Anterior cingulate cortex (tissue), 58 donors: ENCODE measurements at regions not wholly inside any gene's neighbourhood (a gene's known extent, or its start where the extent isn't known, plus 50 kb on each side); places are given as distances from the start of the nearest gene placed in this dataset.

Source experiments
- DNase-seq, 58 donors: peaks; one replicate each; lab custom pipeline; 2025; lab: John Stamatoyannopoulos, UW

- no peak for DNase-seq
Measured at GRCh38 chr2:176658708-176659107, 389.5 kb downstream of the MTX2 start.

GRCh38 chr2:176662753-176663152 is 393.5 kb downstream of the MTX2 start:
- DNase-seq = no peak

DNA sequence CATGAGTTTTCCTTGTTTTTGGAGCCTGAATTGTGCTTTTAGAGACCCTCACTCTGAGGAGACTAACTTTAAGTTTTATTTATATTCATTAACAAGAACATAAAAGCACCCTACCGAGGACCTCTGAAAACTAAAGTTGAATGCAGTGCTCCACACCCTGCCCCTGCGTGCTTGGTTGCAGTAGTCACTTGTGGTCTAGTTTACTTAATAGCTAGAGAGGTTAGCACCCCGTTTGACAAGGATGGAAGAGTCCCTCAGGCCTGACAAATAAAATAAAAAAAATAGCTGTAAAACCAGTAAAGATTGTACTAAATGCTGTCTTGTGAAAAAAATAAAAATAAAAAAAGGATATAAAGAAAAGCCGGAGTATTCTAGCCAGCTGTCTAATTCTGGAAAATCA is 395.2 kb downstream of the MTX2 start:
- DNase-seq = no peak

- no peak for DNase-seq
Measured at GRCh38 chr2:176665086-176665485, 395.8 kb downstream of the MTX2 start.

DNA sequence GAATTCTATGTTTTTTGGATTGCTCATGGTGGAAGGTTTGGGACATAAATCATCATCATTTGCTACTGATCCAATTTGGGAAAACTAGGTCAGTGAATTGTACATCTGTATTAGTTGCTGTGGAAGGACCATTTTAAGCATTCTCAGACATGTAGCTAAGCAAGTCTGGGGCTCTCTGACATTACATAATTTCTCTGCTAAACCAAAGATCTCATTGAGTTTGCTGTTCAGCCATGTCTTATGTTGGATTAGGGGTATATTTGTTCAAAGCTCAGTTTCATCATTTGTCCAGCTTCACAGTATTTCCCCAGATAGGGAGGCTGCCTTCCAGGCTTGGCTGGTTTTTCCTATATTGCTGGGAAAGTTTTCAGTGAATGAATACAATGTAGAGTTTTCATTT is 399.7 kb downstream of the MTX2 start:
- DNase-seq = no peak

- no peak for DNase-seq
Measured at GRCh38 chr2:176669398-176670174, 400.3 kb downstream of the MTX2 start.

- DNase-seq = no peak
Measured at GRCh38 chr2:176675271-176675949, 406.2 kb downstream of the MTX2 start.

- DNase-seq = no peak
Measured at GRCh38 chr2:176677746-176678265, 408.6 kb downstream of the MTX2 start.

GRCh38 chr2:176678571-176678970 is 409.3 kb downstream of the MTX2 start:
- DNase-seq = no peak

- DNase-seq = no peak
Measured at GRCh38 chr2:176679061-176679669, 409.9 kb downstream of the MTX2 start.

- no peak for DNase-seq
Measured at GRCh38 chr2:176680916-176681516, 411.8 kb downstream of the MTX2 start.

DNA sequence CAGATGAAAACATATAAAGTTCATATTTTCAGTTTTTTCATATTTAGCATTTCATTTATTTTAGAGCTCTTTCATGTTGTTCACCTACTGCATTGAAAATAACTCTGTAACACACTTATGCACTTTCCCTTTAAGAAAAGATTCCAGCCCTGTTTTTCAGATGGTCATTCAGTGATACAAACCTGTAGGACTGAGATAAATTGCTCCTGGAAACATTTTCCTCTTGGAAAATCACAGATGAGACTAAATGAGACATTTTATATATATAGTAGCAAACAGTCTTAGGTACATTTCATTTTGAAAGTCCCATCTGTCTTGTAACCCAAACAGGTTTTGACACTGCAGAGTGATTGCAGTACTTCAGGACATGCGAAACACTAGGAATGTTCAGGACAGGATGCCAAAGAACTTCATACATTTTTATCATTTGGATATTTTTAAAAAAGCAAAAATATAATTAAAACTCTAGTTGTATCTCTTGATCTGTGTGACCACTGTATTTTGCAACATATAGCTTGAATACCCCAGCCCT is 412.4 kb downstream of the MTX2 start:
- DNase-seq = no peak

DNA sequence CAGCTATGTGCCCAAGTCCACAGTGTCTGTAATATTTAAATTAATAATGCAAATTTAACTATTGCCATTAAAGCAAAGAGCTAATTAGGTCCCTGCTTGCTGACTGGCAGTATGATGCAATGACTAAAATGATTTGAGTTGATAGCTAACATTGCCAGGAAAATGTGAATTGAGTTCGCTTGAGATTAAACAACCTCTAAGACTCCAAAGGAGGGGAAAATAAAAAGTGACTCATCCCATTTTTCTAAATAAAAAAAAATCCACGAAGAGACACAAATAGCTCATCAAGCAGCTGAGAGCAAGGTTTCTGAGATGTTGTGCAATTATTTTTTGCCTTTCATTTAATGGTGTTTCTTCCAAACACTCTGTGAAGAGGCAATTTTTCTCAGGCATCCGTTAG is 413.0 kb downstream of the MTX2 start:
- DNase-seq = no peak

DNA sequence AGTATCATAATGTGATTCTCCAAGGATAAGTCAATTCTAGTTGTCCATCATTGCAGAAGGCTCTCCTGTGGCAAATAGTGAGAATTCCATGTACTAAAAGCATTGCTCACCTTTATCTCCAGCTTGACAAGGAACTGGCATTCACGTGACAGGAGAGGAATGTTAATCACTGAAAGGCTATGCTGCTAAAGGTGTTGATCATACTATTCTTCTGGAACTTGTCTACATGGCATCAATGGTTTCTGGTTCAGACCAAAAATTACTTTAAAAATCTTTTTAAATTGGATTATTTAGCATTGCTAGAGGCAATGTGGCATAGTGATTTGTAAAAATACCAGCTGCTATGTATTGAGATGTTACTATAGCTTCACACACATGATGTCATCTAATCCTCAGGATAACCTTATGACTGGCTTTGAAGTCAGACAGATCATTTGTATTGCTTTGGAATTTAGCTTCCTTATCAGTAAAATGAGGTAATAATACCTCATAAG is 414.4 kb downstream of the MTX2 start:
- no peak for DNase-seq

DNA sequence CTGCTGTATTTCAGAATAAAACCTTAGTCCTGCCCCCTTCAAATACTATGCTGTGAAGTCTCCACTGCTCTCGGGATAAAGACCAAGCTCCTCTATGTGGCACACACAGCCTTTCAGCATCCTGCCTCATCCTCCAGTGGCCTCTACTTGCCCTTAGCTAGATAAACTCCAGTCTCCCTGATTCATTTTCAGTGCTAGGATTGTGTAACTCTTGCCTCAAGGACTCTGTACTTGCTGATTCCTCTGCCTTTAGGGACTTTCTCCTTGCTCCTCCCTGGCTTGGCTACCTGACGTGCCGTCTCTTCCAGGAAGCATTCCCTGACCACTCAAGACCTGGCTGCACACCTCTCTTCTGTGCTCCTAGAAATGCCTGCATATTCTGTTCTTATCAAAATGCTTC is 416.7 kb downstream of the MTX2 start:
- no peak for DNase-seq

- DNase-seq = no peak
Measured at GRCh38 chr2:176686328-176686727, 417.1 kb downstream of the MTX2 start.

DNA sequence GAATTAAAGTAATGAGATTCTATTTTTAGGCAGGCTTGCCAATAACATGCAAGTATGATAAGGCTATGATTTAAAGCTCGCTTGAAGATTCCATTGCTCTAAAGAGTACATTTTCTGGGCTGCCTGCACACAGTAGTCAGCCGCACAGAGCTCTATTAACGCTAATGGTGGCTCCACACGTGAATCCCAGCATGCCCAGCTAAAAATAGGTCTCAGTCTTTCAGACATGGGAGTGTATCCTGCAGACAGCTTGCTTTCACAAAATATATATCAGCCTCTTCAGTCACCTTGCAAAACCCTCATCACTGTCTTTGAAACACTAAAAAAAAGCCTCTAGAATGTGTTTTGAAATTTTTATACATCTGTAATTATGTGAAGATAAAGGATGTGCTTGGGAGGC is 418.1 kb downstream of the MTX2 start:
- DNase-seq = no peak

DNA sequence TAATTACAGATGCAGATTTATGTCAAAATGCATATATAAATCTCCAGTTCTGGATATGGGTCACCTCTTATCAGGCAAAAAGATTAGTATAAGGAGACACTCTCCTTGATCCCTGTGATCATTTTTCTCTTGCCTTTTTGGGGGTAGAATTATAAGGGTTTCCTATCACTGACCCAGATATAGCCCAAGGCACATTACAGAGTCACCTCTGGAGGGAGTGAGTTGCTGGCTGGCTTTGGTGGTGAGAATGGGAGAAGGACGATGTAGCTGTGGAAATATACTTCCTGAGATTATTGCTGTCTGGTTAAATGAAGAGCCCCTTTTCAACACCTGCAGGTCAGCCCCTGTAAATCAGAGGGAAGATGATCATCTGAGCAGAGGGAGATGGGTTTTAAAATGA is 418.7 kb downstream of the MTX2 start:
- no peak for DNase-seq

GRCh38 chr2:176689711-176690110 is 420.5 kb downstream of the MTX2 start:
- no peak for DNase-seq

DNA sequence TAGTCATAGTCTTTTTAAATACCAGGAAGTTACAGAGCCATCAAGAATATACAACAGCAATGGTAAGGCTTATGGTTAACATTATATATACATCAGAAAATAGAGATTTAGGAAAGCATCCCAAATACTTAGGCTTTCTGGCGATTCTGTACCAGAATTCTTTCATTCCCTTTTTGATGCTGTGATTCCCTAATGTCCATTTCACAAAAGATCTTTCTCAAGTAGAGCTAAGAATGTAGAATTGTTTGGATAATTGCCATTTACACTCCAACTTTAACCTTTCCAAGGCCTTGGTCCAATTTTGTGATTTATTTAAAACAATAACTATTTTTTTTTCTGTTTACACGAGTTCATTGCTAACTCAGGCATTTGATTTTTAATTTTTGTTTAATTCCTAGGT is 422.2 kb downstream of the MTX2 start:
- DNase-seq = no peak

GRCh38 chr2:176692533-176692932 is 423.3 kb downstream of the MTX2 start:
- no peak for DNase-seq
